IPS-20b (cell line): ENCODE measurements at regions not wholly inside any gene's neighbourhood (a gene's known extent, or its start where the extent isn't known, plus 50 kb on each side); places are given as distances from the start of the nearest gene placed in this dataset.

Experiments
- H3K27ac ChIP-seq: one replicate; pipeline ENCODE4 v1.5.1; 2013; ENCODE audit warnings: low read length
- H3K27me3 ChIP-seq: 2 replicates; pipeline ENCODE4 v1.6.1; 2013; ENCODE audit warnings: mild to moderate bottlenecking, low read length, inconsistent platforms; ENCODE audit not compliant: insufficient read depth
- H3K36me3 ChIP-seq: 2 replicates; pipeline ENCODE4 v1.6.1; 2013; ENCODE audit warnings: low read depth, mild to moderate bottlenecking, inconsistent platforms, low read length, moderate library complexity; ENCODE audit not compliant: insufficient read depth
- H3K4me1 ChIP-seq: 2 replicates; pipeline ENCODE4 v1.6.1; 2013; ENCODE audit warnings: mild to moderate bottlenecking, control low read depth, inconsistent platforms, low read length, moderate library complexity; ENCODE audit not compliant: insufficient read depth
- H3K4me3 ChIP-seq: 2 replicates; pipeline ENCODE4 v1.5.1; 2013; ENCODE audit warnings: mild to moderate bottlenecking, low read length, inconsistent platforms
- H3K9ac ChIP-seq: 2 replicates; pipeline ENCODE4 v1.6.1; 2013; ENCODE audit warnings: low read depth, mild to moderate bottlenecking, inconsistent platforms, low read length, moderate library complexity
- H3K9me3 ChIP-seq: 2 replicates; pipeline ENCODE4 v1.6.1; 2013; ENCODE audit warnings: mild to moderate bottlenecking, low read depth, low read length, inconsistent platforms; ENCODE audit not compliant: insufficient read depth

DNA sequence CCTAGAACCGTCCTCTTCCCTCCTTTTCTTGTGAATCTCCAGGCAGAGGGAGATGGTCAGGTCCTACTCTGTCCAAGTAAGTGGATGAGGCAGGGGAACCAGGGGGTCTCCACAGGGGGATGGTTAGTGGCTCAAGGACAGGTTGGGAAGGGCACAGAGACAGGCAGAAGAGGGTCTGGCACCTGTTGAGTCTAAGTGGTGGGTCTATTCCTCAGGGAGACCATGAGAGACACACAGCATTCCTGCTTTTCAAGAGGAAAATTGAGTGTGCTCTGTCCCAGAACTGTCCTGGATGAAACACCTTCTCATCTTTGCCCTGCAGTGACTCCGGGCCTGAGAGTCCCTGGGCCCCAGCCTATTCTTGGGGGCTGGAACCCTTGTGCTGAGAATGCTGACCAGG, 184.8 kb upstream of the GALNT17 start:
- no peaks in the 10 kb centered on the region for H3K27me3 ChIP-seq
- H3K9me3 ChIP-seq = peaks cover 8% of the 10 kb centered on the region
- H3K9ac ChIP-seq = no peak overlapping the region
- no peaks in the 10 kb centered on the region for H3K36me3 ChIP-seq
- H3K4me3 ChIP-seq = no peak overlapping the region
- no peaks in the 10 kb centered on the region for H3K4me1 ChIP-seq
- no peak overlapping the region for H3K27ac ChIP-seq

- no peak overlapping the region for H3K4me3 ChIP-seq
- no peak overlapping the region for H3K27ac ChIP-seq
- no peaks in the 10 kb centered on the region for H3K4me1 ChIP-seq
Measured at GRCh38 chr7:70949862-70950261, 182.1 kb upstream of the GALNT17 start.

GRCh38 chr7:70951271-70951962, 180.5 kb upstream of the GALNT17 start:
- no peak overlapping the region for H3K27ac ChIP-seq
- no peaks in the 10 kb centered on the region for H3K36me3 ChIP-seq
- no peaks in the 10 kb centered on the region for H3K4me1 ChIP-seq
- H3K9me3 ChIP-seq = peaks cover 8% of the 10 kb centered on the region
- H3K4me3 ChIP-seq = no peak overlapping the region
- H3K9ac ChIP-seq = no peak overlapping the region
- no peaks in the 10 kb centered on the region for H3K27me3 ChIP-seq

More at GRCh38 chr7:70949862-70950261, 182.1 kb upstream of the GALNT17 start:
- Histone ChIP-seq H3K27me3 (no peaks in the 10 kb centered on the region), H3K9me3 (peaks cover 8% of the 10 kb centered on the region), H3K36me3 (no peaks in the 10 kb centered on the region), H3K9ac (no peak overlapping the region)

GRCh38 chr7:70952311-70952710, 179.6 kb upstream of the GALNT17 start:
- H3K9ac ChIP-seq = no peak overlapping the region
- no peaks in the 10 kb centered on the region for H3K36me3 ChIP-seq
- H3K4me1 ChIP-seq = no peaks in the 10 kb centered on the region
- no peaks in the 10 kb centered on the region for H3K27me3 ChIP-seq
- H3K27ac ChIP-seq = no peak overlapping the region
- no peak overlapping the region for H3K4me3 ChIP-seq
- peaks cover 8% of the 10 kb centered on the region for H3K9me3 ChIP-seq

GRCh38 chr7:70953331-70953741, 178.6 kb upstream of the GALNT17 start:
- Histone ChIP-seq H3K4me1 (no peaks in the 10 kb centered on the region), H3K36me3 (no peaks in the 10 kb centered on the region), H3K9ac (no peak overlapping the region), H3K27me3 (no peaks in the 10 kb centered on the region), H3K27ac (no peak overlapping the region), H3K9me3 (peaks cover 4% of the 10 kb centered on the region; the same call in 1 of the 2 replicates), H3K4me3 (no peak overlapping the region)

DNA sequence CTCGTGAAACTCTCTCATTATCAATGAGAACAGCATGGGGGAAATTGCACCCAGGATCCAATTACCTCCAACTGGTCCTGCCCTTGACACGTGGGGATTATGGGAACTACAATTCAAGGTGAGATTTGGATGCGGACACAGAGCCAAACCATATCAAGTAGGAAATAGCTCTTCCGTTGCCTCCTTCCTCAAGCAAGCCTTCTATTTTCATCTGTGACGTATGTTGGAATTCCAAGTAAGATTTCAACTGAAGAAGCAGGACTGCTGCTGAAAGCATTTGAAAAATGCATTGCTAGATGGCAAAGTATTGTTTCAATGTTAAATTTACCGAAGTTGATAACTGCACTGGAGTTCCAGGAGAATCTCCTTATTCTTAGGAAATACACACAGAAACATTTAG, 178.1 kb upstream of the GALNT17 start:
- no peaks in the 10 kb centered on the region for H3K36me3 ChIP-seq
- H3K27me3 ChIP-seq = no peaks in the 10 kb centered on the region
- H3K4me1 ChIP-seq = no peaks in the 10 kb centered on the region
- peaks cover 4% of the 10 kb centered on the region; the same call in 1 of the 2 replicates for H3K9me3 ChIP-seq
- H3K4me3 ChIP-seq = no peak overlapping the region
- H3K27ac ChIP-seq = no peak overlapping the region
- no peak overlapping the region for H3K9ac ChIP-seq

- Histone ChIP-seq H3K4me1 (no peaks in the 10 kb centered on the region), H3K27me3 (no peaks in the 10 kb centered on the region), H3K9ac (no peak overlapping the region), H3K27ac (no peak overlapping the region), H3K4me3 (no peak overlapping the region), H3K36me3 (no peaks in the 10 kb centered on the region), H3K9me3 (peaks cover 16% of the 10 kb centered on the region; the same call in 1 of the 2 replicates)
Measured at GRCh38 chr7:70972693-70973092, 159.3 kb upstream of the GALNT17 start.

- no peaks in the 10 kb centered on the region for H3K36me3 ChIP-seq
- H3K27ac ChIP-seq = no peak overlapping the region
- H3K27me3 ChIP-seq = no peaks in the 10 kb centered on the region
- no peak overlapping the region for H3K9ac ChIP-seq
- peaks cover 12% of the 10 kb centered on the region; the same call in 1 of the 2 replicates for H3K9me3 ChIP-seq
- no peak overlapping the region for H3K4me3 ChIP-seq
- H3K4me1 ChIP-seq = no peaks in the 10 kb centered on the region
Measured at GRCh38 chr7:70975754-70976153, 156.2 kb upstream of the GALNT17 start.

GRCh38 chr7:70986297-70986696, 145.6 kb upstream of the GALNT17 start:
- Histone ChIP-seq H3K4me3 (no peak overlapping the region), H3K9me3 (no peaks in the 10 kb centered on the region), H3K4me1 (peaks cover 3% of the 10 kb centered on the region; the same call in 1 of the 2 replicates), H3K27ac (no peak overlapping the region), H3K36me3 (no peaks in the 10 kb centered on the region), H3K27me3 (no peaks in the 10 kb centered on the region), H3K9ac (no peak overlapping the region)

DNA sequence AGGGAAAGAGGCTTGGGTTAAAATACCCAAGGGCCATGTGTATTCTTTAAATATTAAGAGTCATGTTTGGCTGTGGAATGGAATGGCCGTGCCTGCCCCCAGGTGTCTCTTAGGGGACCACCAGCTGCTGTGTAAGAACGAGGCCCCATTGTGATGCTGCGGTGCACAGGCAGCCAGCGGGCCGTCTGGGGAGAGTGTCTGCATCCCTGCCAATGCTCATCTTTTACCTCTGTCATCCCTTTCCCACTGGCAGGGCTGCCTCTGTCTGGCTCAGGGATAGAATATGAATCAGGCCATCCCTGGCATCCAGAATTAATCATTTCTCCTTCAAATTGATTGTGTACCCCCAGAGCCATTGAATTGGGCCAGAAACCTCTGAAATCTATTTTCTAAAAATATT, 137.8 kb upstream of the GALNT17 start:
- Histone ChIP-seq H3K36me3 (no peaks in the 10 kb centered on the region), H3K27ac (no peak overlapping the region), H3K9ac (no peak overlapping the region), H3K9me3 (peaks cover 5% of the 10 kb centered on the region; the same call in 1 of the 2 replicates), H3K4me1 (peaks cover 3% of the 10 kb centered on the region; the same call in 1 of the 2 replicates), H3K4me3 (no peak overlapping the region), H3K27me3 (no peaks in the 10 kb centered on the region)

GRCh38 chr7:70997261-70997660, 134.7 kb upstream of the GALNT17 start:
- peaks cover 5% of the 10 kb centered on the region; the same call in 1 of the 2 replicates for H3K9me3 ChIP-seq
- no peak overlapping the region for H3K9ac ChIP-seq
- no peak overlapping the region for H3K27ac ChIP-seq
- no peaks in the 10 kb centered on the region for H3K4me1 ChIP-seq
- no peaks in the 10 kb centered on the region for H3K36me3 ChIP-seq
- no peak overlapping the region for H3K4me3 ChIP-seq
- no peaks in the 10 kb centered on the region for H3K27me3 ChIP-seq

DNA sequence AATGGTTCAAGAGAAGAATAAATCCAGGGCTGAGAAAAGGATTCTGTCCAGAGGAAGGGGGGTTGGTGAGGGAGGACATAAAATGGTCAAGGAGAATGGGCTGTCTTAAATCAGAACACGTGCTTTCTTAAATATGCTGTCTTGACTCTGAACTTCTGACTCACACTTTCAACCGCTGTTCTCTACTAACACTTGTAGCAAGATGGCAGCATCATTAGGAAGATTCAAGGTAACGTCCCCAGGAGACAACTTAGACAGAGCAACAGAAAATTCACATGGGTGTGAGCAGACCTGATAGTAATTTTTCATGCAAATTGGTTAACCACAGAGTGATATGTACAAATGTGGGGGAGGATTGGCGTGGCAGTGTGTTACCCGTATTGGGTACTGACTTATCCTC, 126.8 kb upstream of the GALNT17 start:
- Histone ChIP-seq H3K36me3 (no peaks in the 10 kb centered on the region), H3K27ac (no peak overlapping the region), H3K4me1 (no peaks in the 10 kb centered on the region), H3K4me3 (no peak overlapping the region), H3K9me3 (no peaks in the 10 kb centered on the region), H3K27me3 (no peaks in the 10 kb centered on the region), H3K9ac (no peak overlapping the region)
